ENCODE measurements at regions not wholly inside any gene's neighbourhood (a gene's known extent, or its start where the extent isn't known, plus 50 kb on each side); places are given as distances from the start of the nearest gene placed in this dataset.

- WGBS, 2 donors, result 79 to 91% methylated on average over 3 of the region's 3 CpGs
- TF ChIP-seq CTCF (IDR thresholded peaks at IDR 0.05), result no peak
- no peak for TF ChIP-seq POLR2A (IDR thresholded peaks at IDR 0.05)
- no peaks in the 10 kb centered on the region for H3K36me3 ChIP-seq (ENCODE audit: low read depth, missing control alignments)
- no peaks in the 10 kb centered on the region for H3K9me3 ChIP-seq
- H3K27ac ChIP-seq, result no peak overlapping the region
- no peak overlapping the region for H3K4me3 ChIP-seq
- H3K27me3 ChIP-seq, result no peaks in the 10 kb centered on the region
- no peak for DNase-seq
- intact Hi-C loops (cut with DNase I; ENCODE audit: low total_unique reads), result no loop called here
- H3K4me1 ChIP-seq, result no peaks in the 10 kb centered on the region
Observed at GRCh38 chr12:113676547-113676946, 204.9 kb upstream of the LHX5 start.

GRCh38 chr12:113676117-113676516, 204.4 kb upstream of the LHX5 start:
- Histone ChIP-seq H3K27ac (no peak overlapping the region), H3K9me3 (no peaks in the 10 kb centered on the region), H3K27me3 (no peaks in the 10 kb centered on the region), H3K4me3 (no peak overlapping the region), H3K36me3 (ENCODE audit: low read depth, missing control alignments) (no peaks in the 10 kb centered on the region), H3K4me1 (no peaks in the 10 kb centered on the region)
- DNase-seq, result no peak
- 83 to 87% methylated on average over 7 of the region's 7 CpGs for WGBS, 2 donors
- TF ChIP-seq POLR2A (IDR thresholded peaks at IDR 0.05), result no peak
- no peak for TF ChIP-seq CTCF (IDR thresholded peaks at IDR 0.05)
- intact Hi-C loops (cut with DNase I; ENCODE audit: low total_unique reads), result no loop called here

- intact Hi-C loops (cut with DNase I; ENCODE audit: low total_unique reads), result no loop called here
- H3K4me1 ChIP-seq, result no peaks in the 10 kb centered on the region
- H3K27me3 ChIP-seq, result no peaks in the 10 kb centered on the region
- H3K27ac ChIP-seq, result no peak overlapping the region
- no peaks in the 10 kb centered on the region for H3K36me3 ChIP-seq (ENCODE audit: low read depth, missing control alignments)
- TF ChIP-seq POLR2A (IDR thresholded peaks at IDR 0.05) (no peak), CTCF (IDR thresholded peaks at IDR 0.05) (no peak)
- 21 to 29% methylated on average over 9 of the region's 9 CpGs for whole genome bisulfite sequencing, 2 donors
- no peaks in the 10 kb centered on the region for H3K9me3 ChIP-seq
- no peak overlapping the region for H3K4me3 ChIP-seq
- DNase-seq, result no peak
Observed at GRCh38 chr12:113674996-113675395, 203.3 kb upstream of the LHX5 start.

- no peaks in the 10 kb centered on the region for H3K4me1 ChIP-seq
- no peaks in the 10 kb centered on the region for H3K9me3 ChIP-seq
- H3K27me3 ChIP-seq, result no peaks in the 10 kb centered on the region
- no peaks in the 10 kb centered on the region for H3K36me3 ChIP-seq (ENCODE audit: low read depth, missing control alignments)
- TF ChIP-seq CTCF (IDR thresholded peaks at IDR 0.05), result no peak
- no peak for TF ChIP-seq POLR2A (IDR thresholded peaks at IDR 0.05)
- 72% methylated on average over 7 of the region's 7 CpGs for WGBS, 2 donors
- DNase-seq, result no peak
- intact Hi-C loops (cut with DNase I; ENCODE audit: low total_unique reads), result no loop called here
- H3K4me3 ChIP-seq, result no peak overlapping the region
- H3K27ac ChIP-seq, result no peak overlapping the region
Observed at GRCh38 chr12:113674302-113674701, 202.6 kb upstream of the LHX5 start.

GRCh38 chr12:113673458-113674238, 202.0 kb upstream of the LHX5 start:
- DNase-seq, result no peak
- H3K36me3 ChIP-seq (ENCODE audit: low read depth, missing control alignments), result no peaks in the 10 kb centered on the region
- H3K9me3 ChIP-seq, result no peaks in the 10 kb centered on the region
- no peaks in the 10 kb centered on the region for H3K4me1 ChIP-seq
- H3K4me3 ChIP-seq, result no peak overlapping the region
- H3K27ac ChIP-seq, result no peak overlapping the region
- intact Hi-C loops (cut with DNase I; ENCODE audit: low total_unique reads), result no loop called here
- no peaks in the 10 kb centered on the region for H3K27me3 ChIP-seq
- 44 to 58% methylated on average over 20 of the region's 20 CpGs for WGBS, 2 donors
- TF ChIP-seq POLR2A (IDR thresholded peaks at IDR 0.05), result no peak
- TF ChIP-seq CTCF (IDR thresholded peaks at IDR 0.05), result no peak

Measured in testis (tissue), 2 donors.